ENCODE measurements at regions not wholly inside any gene's neighbourhood (a gene's known extent, or its start where the extent isn't known, plus 50 kb on each side); places are given as distances from the start of the nearest gene placed in this dataset.

GRCh38 chr16:52643006-52643405 is 96.1 kb upstream of the TOX3 start:
- Histone ChIP-seq H3K4me1 (peaks cover 0 to 12% (median 0%) of the 10 kb centered on the region in 10 experiments; a peak in 3 of 20 replicates), H3K4me3 (no peak overlapping the region), H3K9ac (no peak overlapping the region), H3K27me3 (no peaks in the 10 kb centered on the region), H3K4me2 (no peak overlapping the region), H3K27ac (no peak overlapping the region), H3K9me3 (replicated peaks in 1 of 11) (no peaks in the 10 kb centered on the region), H4K20me1 (no peaks in the 10 kb centered on the region), H3K36me3 (no peaks in the 10 kb centered on the region)
- TF ChIP-seq Cebpa-rat (IDR thresholded peaks at IDR 0.05): no peak

GRCh38 chr16:52634528-52634927 is 87.6 kb upstream of the TOX3 start:
- Histone ChIP-seq H3K4me3 (no peak overlapping the region), H3K4me2 (no peak overlapping the region), H3K27me3 (no peaks in the 10 kb centered on the region), H3K36me3 (no peaks in the 10 kb centered on the region), H3K9ac (no peak overlapping the region), H3K9me3 (replicated peaks in 1 of 11) (peaks cover 0 to 9% (median 0%) of the 10 kb centered on the region in 11 experiments; a peak in 1 of 22 replicates), H3K27ac (no peak overlapping the region), H3K4me1 (no peaks in the 10 kb centered on the region), H4K20me1 (no peaks in the 10 kb centered on the region)
- TF ChIP-seq Cebpa-rat (IDR thresholded peaks at IDR 0.05): no peak

GRCh38 chr16:52634104-52634503 is 87.2 kb upstream of the TOX3 start:
- Histone ChIP-seq H3K27ac (no peak overlapping the region), H3K4me1 (no peaks in the 10 kb centered on the region), H3K4me2 (no peak overlapping the region), H3K36me3 (no peaks in the 10 kb centered on the region), H3K27me3 (no peaks in the 10 kb centered on the region), H3K9me3 (replicated peaks in 1 of 11) (peaks cover 0 to 9% (median 0%) of the 10 kb centered on the region in 11 experiments; a peak in 1 of 22 replicates), H3K9ac (no peak overlapping the region), H4K20me1 (no peaks in the 10 kb centered on the region), H3K4me3 (no peak overlapping the region)
- no peak for TF ChIP-seq Cebpa-rat (IDR thresholded peaks at IDR 0.05)

DNA sequence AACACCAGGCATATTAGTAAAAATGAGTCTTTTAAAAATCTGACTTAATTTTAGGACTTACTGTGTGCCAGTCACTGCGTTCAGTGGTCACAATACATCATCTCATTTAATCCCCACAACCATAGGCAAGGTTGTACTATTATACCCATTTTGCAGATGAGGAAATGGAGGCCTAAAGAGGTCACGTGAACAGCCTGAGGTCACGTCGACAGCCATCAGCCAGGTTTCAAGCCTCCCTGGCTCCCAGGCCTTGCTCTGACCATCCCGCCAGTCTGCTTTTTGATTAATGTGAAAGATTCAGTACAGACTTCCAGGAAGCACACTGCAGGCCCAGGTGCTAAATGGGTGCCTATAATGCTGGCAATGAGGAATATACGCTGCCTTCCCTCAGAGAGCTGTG is 86.3 kb upstream of the TOX3 start:
- Histone ChIP-seq H3K4me2 (no peak overlapping the region), H3K9me3 (replicated peaks in 1 of 11) (peaks cover 0 to 9% (median 0%) of the 10 kb centered on the region in 11 experiments; a peak in 1 of 22 replicates), H3K4me1 (no peaks in the 10 kb centered on the region), H3K27ac (no peak overlapping the region), H4K20me1 (no peaks in the 10 kb centered on the region), H3K4me3 (no peak overlapping the region), H3K9ac (no peak overlapping the region), H3K36me3 (no peaks in the 10 kb centered on the region), H3K27me3 (no peaks in the 10 kb centered on the region)
- no peak for TF ChIP-seq Cebpa-rat (IDR thresholded peaks at IDR 0.05)

GRCh38 chr16:52631711-52632110 is 84.8 kb upstream of the TOX3 start:
- no peak overlapping the region for H3K27ac ChIP-seq
- H3K36me3 ChIP-seq: no peaks in the 10 kb centered on the region
- no peak for TF ChIP-seq Cebpa-rat (IDR thresholded peaks at IDR 0.05)
- no peaks in the 10 kb centered on the region for H3K4me1 ChIP-seq
- no peak overlapping the region for H3K9ac ChIP-seq
- no peak overlapping the region for H3K4me3 ChIP-seq
- H4K20me1 ChIP-seq: no peaks in the 10 kb centered on the region
- H3K27me3 ChIP-seq: no peaks in the 10 kb centered on the region
- peaks cover 0 to 9% (median 0%) of the 10 kb centered on the region in 11 experiments; a peak in 1 of 22 replicates for H3K9me3 ChIP-seq (replicated peaks in 1 of 11)
- no peak overlapping the region for H3K4me2 ChIP-seq

DNA sequence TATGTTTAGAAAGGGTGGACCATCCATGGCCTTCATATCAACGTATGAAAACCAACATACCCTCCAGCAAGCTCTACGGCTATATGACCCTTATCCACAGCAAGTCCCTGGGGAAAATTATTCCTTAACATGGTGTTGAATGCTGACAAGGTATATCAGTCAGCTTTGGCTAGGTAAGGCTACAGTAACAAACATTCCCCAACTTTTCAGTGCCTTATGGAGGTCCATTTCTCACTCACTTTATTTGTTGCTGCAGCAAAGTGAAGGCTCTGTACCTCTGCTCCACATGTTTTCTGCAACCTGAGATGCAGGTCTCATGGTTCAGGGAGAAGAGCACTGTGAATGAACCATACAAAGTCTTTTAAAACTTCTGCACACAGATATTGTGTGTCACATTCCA is 83.8 kb upstream of the TOX3 start:
- Histone ChIP-seq H4K20me1 (no peaks in the 10 kb centered on the region), H3K4me1 (no peaks in the 10 kb centered on the region), H3K4me3 (no peak overlapping the region), H3K9me3 (replicated peaks in 1 of 11) (no peaks in the 10 kb centered on the region; a peak in 1 of 22 replicates), H3K36me3 (no peaks in the 10 kb centered on the region), H3K27ac (no peak overlapping the region), H3K9ac (no peak overlapping the region), H3K4me2 (no peak overlapping the region), H3K27me3 (no peaks in the 10 kb centered on the region)
- no peak for TF ChIP-seq Cebpa-rat (IDR thresholded peaks at IDR 0.05)

DNA sequence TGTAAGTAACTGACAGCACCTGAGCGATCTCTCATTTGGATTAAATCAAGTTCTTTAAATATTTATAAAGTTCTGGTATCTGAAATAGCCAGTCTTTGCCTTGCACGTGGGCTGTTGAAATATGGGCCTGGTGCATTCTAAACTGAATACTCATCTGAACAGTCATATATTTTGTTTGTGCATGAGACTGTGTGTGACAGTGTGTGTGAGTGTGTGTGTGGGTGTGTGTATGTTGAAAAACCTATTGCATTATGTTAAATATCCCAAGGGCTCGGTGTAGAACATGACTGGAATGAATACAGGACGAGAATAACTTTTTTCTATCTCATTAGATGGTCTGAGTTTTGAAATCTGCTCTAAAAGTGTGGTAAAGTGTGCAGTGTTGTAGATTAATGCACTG is 82.4 kb upstream of the TOX3 start:
- Histone ChIP-seq H3K27ac (no peak overlapping the region), H3K9me3 (replicated peaks in 1 of 11) (no peaks in the 10 kb centered on the region), H3K4me3 (no peak overlapping the region), H3K4me1 (no peaks in the 10 kb centered on the region), H3K9ac (no peak overlapping the region), H3K36me3 (no peaks in the 10 kb centered on the region), H3K4me2 (no peak overlapping the region), H4K20me1 (no peaks in the 10 kb centered on the region), H3K27me3 (no peaks in the 10 kb centered on the region)
- no peak for TF ChIP-seq Cebpa-rat (IDR thresholded peaks at IDR 0.05)

GRCh38 chr16:52624891-52625290 is 77.9 kb upstream of the TOX3 start:
- Histone ChIP-seq H3K4me1 (no peaks in the 10 kb centered on the region), H3K27ac (no peak overlapping the region), H3K27me3 (no peaks in the 10 kb centered on the region), H3K4me3 (no peak overlapping the region), H3K9ac (no peak overlapping the region), H3K4me2 (no peak overlapping the region), H4K20me1 (no peaks in the 10 kb centered on the region), H3K36me3 (no peaks in the 10 kb centered on the region), H3K9me3 (replicated peaks in 1 of 11) (no peaks in the 10 kb centered on the region)
- TF ChIP-seq Cebpa-rat (IDR thresholded peaks at IDR 0.05): no peak

DNA sequence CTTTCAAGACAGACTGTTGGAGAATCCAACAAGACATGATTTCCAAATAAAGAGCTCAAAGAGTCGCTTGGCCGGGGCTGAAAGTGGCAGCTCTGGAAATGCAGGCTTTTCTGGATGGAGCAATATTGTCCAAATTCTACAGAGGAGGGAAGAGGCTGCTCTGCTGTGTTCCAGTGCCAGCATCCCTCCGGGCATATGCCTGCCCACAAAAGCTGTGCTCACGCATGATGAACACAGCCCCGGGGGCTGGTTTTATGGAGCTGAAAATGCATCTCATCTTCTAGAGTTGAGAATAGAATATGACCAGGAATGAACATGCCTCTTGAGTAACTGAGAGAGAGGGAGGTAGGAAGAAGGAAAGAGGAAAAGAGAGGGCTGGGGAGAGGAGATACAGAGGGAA is 74.7 kb upstream of the TOX3 start:
- no peaks in the 10 kb centered on the region for H3K4me1 ChIP-seq
- H3K36me3 ChIP-seq: no peaks in the 10 kb centered on the region
- H3K4me2 ChIP-seq: no peak overlapping the region
- H3K27ac ChIP-seq: no peak overlapping the region
- H3K9me3 ChIP-seq (replicated peaks in 1 of 11): peaks cover 0 to 7% (median 0%) of the 10 kb centered on the region in 11 experiments; a peak in 4 of 22 replicates
- H3K27me3 ChIP-seq: no peaks in the 10 kb centered on the region
- no peak overlapping the region for H3K4me3 ChIP-seq
- H4K20me1 ChIP-seq: no peaks in the 10 kb centered on the region
- TF ChIP-seq Cebpa-rat (IDR thresholded peaks at IDR 0.05): no peak
- H3K9ac ChIP-seq: no peak overlapping the region

DNA sequence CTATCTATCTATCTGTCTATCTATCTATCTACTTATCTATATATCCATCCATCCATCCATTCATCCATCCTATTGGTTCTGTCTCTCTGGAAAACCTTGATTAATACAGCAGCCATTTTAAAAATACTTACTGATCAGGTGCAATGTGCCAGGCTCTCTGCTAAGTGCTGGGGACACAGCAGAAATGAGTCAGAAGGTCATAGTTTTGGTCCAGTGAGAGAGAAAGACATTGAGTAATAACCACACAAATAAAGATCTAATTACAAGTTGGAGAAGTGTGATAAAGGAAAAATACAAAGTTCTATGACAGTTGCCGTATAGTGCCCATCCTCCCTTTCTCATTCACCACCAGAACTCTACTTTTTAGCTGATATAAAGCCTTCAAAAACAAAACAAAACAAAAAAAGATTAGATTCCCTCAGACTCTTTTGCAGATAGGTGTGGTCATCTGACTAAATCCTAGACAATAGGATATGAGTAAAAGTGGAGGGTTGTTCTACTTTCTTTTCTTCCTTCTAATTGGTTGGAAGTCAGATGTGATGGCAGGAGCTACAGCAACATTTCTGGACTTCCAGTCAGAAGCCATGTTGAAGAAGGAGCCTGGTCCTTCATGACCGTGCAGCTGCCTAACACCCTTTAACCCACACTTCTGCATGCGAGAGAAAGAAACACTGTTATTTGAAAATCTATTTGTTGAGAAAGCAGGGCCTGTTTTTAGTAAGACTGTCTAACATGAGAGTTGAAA is 72.0 kb upstream of the TOX3 start:
- Histone ChIP-seq H3K4me3 (no peak overlapping the region), H4K20me1 (no peaks in the 10 kb centered on the region), H3K9ac (no peak overlapping the region), H3K9me3 (replicated peaks in 1 of 11) (peaks cover 0 to 7% (median 0%) of the 10 kb centered on the region in 11 experiments; a peak in 4 of 22 replicates), H3K4me1 (no peaks in the 10 kb centered on the region), H3K27me3 (no peaks in the 10 kb centered on the region), H3K36me3 (no peaks in the 10 kb centered on the region), H3K4me2 (no peak overlapping the region), H3K27ac (no peak overlapping the region)
- no peak for TF ChIP-seq Cebpa-rat (IDR thresholded peaks at IDR 0.05)
